Mammary epithelial cell (primary cell): ENCODE measurements at regions not wholly inside any gene's neighbourhood (a gene's known extent, or its start where the extent isn't known, plus 50 kb on each side); places are given as distances from the start of the nearest gene placed in this dataset.

Experiments
- CTCF ChIP-seq, 2 donors: IDR thresholded peaks in 1 of 2; conservative IDR thresholded peaks in 1 of 2; 2 replicates each; pipeline ENCODE4 v1.5.1; 2011 to 2012; ENCODE audit warnings: inconsistent platforms in 2 of 2, low read length in 2 of 2, mild to moderate bottlenecking in 2 of 2, control low read depth in 1 of 2, low read depth in 1 of 2; ENCODE audit not compliant: insufficient read depth in 1 of 2; ENCODE audit errors: extremely low read depth in 1 of 2
- EZH2 ChIP-seq: IDR thresholded peaks from 2 replicates; pipeline ENCODE4 v1.6.1; 2012; ENCODE audit warnings: low read length, inconsistent platforms, borderline replicate concordance

- TF ChIP-seq CTCF (conservative IDR thresholded peaks at IDR 0.05 in 1 of 2, IDR thresholded peaks at IDR 0.05 in 1 of 2; ENCODE audit: extremely low read depth in 1 of 2, insufficient read depth in 1 of 2, low read depth in 1 of 2, low read length in 2 of 2) (no peak), EZH2 (no peak)
Observed at GRCh38 chr3:137103739-137104138, 146.0 kb downstream of the IL20RB start.
